DND-41 (cell line): ENCODE measurements at regions not wholly inside any gene's neighbourhood (a gene's known extent, or its start where the extent isn't known, plus 50 kb on each side); places are given as distances from the start of the nearest gene placed in this dataset.

ENCODE experiments used
- EZH2 ChIP-seq: IDR thresholded peaks from 3 replicates; pipeline ENCODE4 v1.6.1; 2012; ENCODE audit warnings: borderline replicate concordance, low read depth, mild to moderate bottlenecking, moderate library complexity, low read length, inconsistent platforms; ENCODE audit not compliant: severe bottlenecking
- TF ChIP-seq, protein P1 (sequence below): IDR thresholded peaks from 2 replicates; pipeline ENCODE4 v1.5.1; 2012; ENCODE audit warnings: borderline replicate concordance, low read length, moderate library complexity, mild to moderate bottlenecking; ENCODE audit not compliant: poor library complexity, severe bottlenecking; ENCODE audit errors: extremely low read depth

DNA sequence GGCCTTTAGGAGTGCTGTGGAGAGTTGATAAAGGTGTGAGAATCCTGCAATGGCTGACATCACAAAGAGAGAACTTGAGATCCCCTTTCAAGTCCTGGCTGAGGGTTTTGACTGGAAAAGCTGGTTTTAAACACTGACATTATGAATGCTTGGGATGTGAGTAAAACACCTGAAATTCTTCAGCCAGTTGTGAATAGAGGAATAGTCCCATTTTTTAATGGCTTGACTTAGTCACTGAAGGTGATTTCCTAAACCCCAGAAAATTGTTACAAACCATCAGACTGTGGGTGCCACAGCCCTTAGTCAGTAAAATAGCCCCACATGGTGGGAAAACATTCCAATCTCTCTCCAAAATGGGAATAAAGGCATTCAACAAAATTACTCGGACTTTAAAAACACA is 107.7 kb upstream of the LMO4 start:
- TF ChIP-seq, protein P1, sequence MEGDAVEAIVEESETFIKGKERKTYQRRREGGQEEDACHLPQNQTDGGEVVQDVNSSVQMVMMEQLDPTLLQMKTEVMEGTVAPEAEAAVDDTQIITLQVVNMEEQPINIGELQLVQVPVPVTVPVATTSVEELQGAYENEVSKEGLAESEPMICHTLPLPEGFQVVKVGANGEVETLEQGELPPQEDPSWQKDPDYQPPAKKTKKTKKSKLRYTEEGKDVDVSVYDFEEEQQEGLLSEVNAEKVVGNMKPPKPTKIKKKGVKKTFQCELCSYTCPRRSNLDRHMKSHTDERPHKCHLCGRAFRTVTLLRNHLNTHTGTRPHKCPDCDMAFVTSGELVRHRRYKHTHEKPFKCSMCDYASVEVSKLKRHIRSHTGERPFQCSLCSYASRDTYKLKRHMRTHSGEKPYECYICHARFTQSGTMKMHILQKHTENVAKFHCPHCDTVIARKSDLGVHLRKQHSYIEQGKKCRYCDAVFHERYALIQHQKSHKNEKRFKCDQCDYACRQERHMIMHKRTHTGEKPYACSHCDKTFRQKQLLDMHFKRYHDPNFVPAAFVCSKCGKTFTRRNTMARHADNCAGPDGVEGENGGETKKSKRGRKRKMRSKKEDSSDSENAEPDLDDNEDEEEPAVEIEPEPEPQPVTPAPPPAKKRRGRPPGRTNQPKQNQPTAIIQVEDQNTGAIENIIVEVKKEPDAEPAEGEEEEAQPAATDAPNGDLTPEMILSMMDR = no peak
- TF ChIP-seq EZH2 = no peak
